H1 (cell line): ENCODE measurements at regions not wholly inside any gene's neighbourhood (a gene's known extent, or its start where the extent isn't known, plus 50 kb on each side); places are given as distances from the start of the nearest gene placed in this dataset.

ENCODE experiments used
- CHD7 ChIP-seq: fragments of 300-600 bp; sonication (generic); IDR thresholded peaks from 2 replicates; pipeline ENCODE4 v1.7.1; 2012; ENCODE audit warnings: low read length, moderate library complexity, mild to moderate bottlenecking, inconsistent platforms; ENCODE audit not compliant: insufficient replicate concordance
- CTBP2 ChIP-seq: IDR thresholded peaks from 2 replicates; pipeline ENCODE4 v1.7.0; 2011; ENCODE audit warnings: borderline replicate concordance, mild to moderate bottlenecking, moderate library complexity, mixed read lengths, low read length; ENCODE audit not compliant: insufficient read depth, insufficient read length
- USF2 ChIP-seq: IDR thresholded peaks from 2 replicates; pipeline ENCODE4 v1.6.1; 2011; ENCODE audit warnings: low read length, improper control_type of control experiment

GRCh38 chr3:135419155-135419554 is 546.4 kb upstream of the PPP2R3A start (continued):
- TF ChIP-seq CHD7 (no peak), USF2 (no peak), CTBP2 (no peak)
